ENCODE measurements at regions not wholly inside any gene's neighbourhood (a gene's known extent, or its start where the extent isn't known, plus 50 kb on each side); places are given as distances from the start of the nearest gene placed in this dataset.

DNA sequence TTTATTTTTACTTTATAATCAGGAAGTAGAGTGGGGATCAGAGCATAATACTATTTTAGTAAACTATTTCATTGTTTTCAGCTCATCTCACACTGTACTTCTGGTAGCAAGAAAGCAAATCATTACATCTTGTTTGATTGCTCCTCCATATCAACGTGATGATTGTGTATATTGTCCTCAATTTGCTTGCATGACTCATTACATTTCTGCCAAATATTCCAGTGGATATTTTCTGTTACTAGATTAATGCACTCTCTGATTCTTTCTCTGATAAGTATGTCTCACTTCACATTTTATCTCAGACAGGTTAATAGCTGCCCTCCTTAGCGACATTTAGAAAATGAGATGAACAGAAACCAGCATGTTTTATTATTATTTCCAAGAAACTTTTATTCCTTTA is 1145.3 kb downstream of the OTOL1 start:
- Histone ChIP-seq H3K9me3 (ENCODE audit: control insufficient read depth in 4 of 4, insufficient read depth in 3 of 4, low read length in 3 of 4) (peaks cover 0 to 8% (median 3%) of the 10 kb centered on the region in 4 donors), H3K9ac (ENCODE audit: insufficient read depth in 1 of 2, low read length in 2 of 2) (no peak overlapping the region), H3K27ac (ENCODE audit: low read depth in 1 of 2, low read length in 1 of 2) (no peak overlapping the region), H3K4me3 (no peak overlapping the region), H3K27me3 (ENCODE audit: control insufficient read depth in 3 of 3, insufficient read depth in 3 of 3, low read length in 2 of 3) (no peaks in the 10 kb centered on the region), H3K4me1 (ENCODE audit: control insufficient read depth in 5 of 5, insufficient read depth in 5 of 5, low read length in 5 of 5) (no peaks in the 10 kb centered on the region), H3K36me3 (ENCODE audit: control insufficient read depth in 4 of 4, insufficient read depth in 4 of 4, low read length in 4 of 4) (no peaks in the 10 kb centered on the region)
- TF ChIP-seq, protein P1, sequence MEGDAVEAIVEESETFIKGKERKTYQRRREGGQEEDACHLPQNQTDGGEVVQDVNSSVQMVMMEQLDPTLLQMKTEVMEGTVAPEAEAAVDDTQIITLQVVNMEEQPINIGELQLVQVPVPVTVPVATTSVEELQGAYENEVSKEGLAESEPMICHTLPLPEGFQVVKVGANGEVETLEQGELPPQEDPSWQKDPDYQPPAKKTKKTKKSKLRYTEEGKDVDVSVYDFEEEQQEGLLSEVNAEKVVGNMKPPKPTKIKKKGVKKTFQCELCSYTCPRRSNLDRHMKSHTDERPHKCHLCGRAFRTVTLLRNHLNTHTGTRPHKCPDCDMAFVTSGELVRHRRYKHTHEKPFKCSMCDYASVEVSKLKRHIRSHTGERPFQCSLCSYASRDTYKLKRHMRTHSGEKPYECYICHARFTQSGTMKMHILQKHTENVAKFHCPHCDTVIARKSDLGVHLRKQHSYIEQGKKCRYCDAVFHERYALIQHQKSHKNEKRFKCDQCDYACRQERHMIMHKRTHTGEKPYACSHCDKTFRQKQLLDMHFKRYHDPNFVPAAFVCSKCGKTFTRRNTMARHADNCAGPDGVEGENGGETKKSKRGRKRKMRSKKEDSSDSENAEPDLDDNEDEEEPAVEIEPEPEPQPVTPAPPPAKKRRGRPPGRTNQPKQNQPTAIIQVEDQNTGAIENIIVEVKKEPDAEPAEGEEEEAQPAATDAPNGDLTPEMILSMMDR (IDR thresholded peaks at IDR 0.05; ENCODE audit: control extremely low read depth, extremely low read depth): no peak
- 66% methylated on average over 2 of the region's 2 CpGs for WGBS, 2 donors
- DNase-seq (no peak), ATAC-seq (ENCODE audit: insufficient read depth, low FRiP score) (no peak)

DNA sequence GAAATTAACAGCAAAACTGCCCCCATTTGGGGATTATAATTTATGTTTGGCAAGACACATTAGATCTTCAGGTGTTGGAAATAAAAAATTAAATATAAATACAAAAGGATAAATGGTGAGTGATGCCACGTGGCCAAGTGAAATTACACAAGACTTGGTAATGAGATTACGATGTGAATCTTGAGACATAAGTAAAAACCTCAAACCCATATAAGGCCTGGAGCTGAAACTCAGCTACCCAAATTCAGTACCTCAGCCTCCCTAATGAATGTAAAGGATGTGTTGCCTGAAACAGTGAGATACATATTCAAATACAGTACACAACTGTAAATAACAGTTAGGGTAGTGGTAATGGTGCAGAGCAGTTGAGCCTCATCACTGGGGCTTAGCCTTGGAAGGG is 1146.6 kb downstream of the OTOL1 start:
- Histone ChIP-seq H3K27ac (ENCODE audit: low read depth in 1 of 2, low read length in 1 of 2) (no peak overlapping the region), H3K9ac (ENCODE audit: insufficient read depth in 1 of 2, low read length in 2 of 2) (no peak overlapping the region), H3K27me3 (ENCODE audit: control insufficient read depth in 3 of 3, insufficient read depth in 3 of 3, low read length in 2 of 3) (no peaks in the 10 kb centered on the region), H3K4me1 (ENCODE audit: control insufficient read depth in 5 of 5, insufficient read depth in 5 of 5, low read length in 5 of 5) (no peaks in the 10 kb centered on the region), H3K36me3 (ENCODE audit: control insufficient read depth in 4 of 4, insufficient read depth in 4 of 4, low read length in 4 of 4) (no peaks in the 10 kb centered on the region), H3K4me3 (no peak overlapping the region), H3K9me3 (ENCODE audit: control insufficient read depth in 4 of 4, insufficient read depth in 3 of 4, low read length in 3 of 4) (peaks cover 0 to 10% (median 3%) of the 10 kb centered on the region in 4 donors)
- TF ChIP-seq, protein P1 (IDR thresholded peaks at IDR 0.05; ENCODE audit: control extremely low read depth, extremely low read depth): no peak
- ATAC-seq (ENCODE audit: insufficient read depth, low FRiP score) (no peak), DNase-seq (peak in 1 of 3 donors; percentile 3)
- WGBS, 2 donors: 28 to 41% methylated on average over 2 of the region's 2 CpGs

DNA sequence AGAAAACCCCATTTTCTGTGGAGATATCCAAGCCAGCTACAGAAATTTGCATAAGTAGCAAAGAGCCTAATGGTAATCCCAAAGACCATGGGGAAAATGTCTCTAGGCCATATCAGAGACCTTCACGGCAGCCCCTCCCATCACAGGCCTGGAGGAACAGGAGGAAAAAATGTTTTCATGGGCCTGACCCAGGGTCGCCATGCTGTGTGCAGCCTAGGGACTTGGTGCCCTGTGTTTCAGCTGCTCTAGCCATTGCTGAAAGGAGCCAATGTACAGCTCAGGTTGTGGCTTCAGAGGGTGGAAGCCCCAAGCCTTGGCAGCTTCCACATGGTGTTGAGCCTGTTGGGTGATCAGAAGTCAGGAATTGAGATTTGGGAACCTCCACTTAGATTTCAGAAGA is 1150.7 kb downstream of the OTOL1 start:
- Histone ChIP-seq H3K9ac (ENCODE audit: insufficient read depth in 1 of 2, low read length in 2 of 2) (no peak overlapping the region), H3K27ac (ENCODE audit: low read depth in 1 of 2, low read length in 1 of 2) (no peak overlapping the region), H3K36me3 (ENCODE audit: control insufficient read depth in 4 of 4, insufficient read depth in 4 of 4, low read length in 4 of 4) (no peaks in the 10 kb centered on the region), H3K4me3 (no peak overlapping the region), H3K27me3 (ENCODE audit: control insufficient read depth in 3 of 3, insufficient read depth in 3 of 3, low read length in 2 of 3) (no peaks in the 10 kb centered on the region), H3K4me1 (ENCODE audit: control insufficient read depth in 5 of 5, insufficient read depth in 5 of 5, low read length in 5 of 5) (no peaks in the 10 kb centered on the region), H3K9me3 (ENCODE audit: control insufficient read depth in 4 of 4, insufficient read depth in 3 of 4, low read length in 3 of 4) (peaks cover 0 to 6% (median 3%) of the 10 kb centered on the region in 4 donors)
- no peak for ATAC-seq (ENCODE audit: insufficient read depth, low FRiP score)
- DNase-seq: no peak
- TF ChIP-seq, protein P1 (IDR thresholded peaks at IDR 0.05; ENCODE audit: control extremely low read depth, extremely low read depth): no peak
- 43 to 50% methylated on average over 2 of the region's 2 CpGs for WGBS, 2 donors

DNA sequence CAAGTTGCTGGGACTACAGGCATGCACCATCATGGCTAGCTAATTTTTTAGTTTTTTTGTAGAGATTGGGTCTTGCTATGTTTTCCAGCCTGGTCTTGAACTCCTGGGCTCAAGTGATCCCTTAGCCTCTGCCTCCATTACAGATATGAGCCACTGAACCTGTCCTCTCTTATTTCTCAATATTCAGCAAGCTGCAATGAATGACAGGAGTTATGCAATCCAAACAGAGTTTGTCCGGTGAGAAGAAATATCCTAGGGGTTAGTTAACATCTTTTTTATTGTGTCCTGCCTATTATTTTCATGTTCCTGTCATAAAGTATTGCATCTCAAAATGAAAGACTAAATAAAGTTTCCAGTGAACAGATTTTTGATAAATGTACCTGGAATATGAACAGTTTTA is 1161.4 kb downstream of the OTOL1 start:
- ATAC-seq (ENCODE audit: insufficient read depth, low FRiP score) (no peak), DNase-seq (no peak)
- WGBS, 2 donors: 35 to 57% methylated on average over 1 of the region's 1 CpG
- H3K4me3 ChIP-seq: no peak overlapping the region
- H3K4me1 ChIP-seq (ENCODE audit: control insufficient read depth in 5 of 5, insufficient read depth in 5 of 5, low read length in 5 of 5): no peaks in the 10 kb centered on the region
- no peaks in the 10 kb centered on the region for H3K27me3 ChIP-seq (ENCODE audit: control insufficient read depth in 3 of 3, insufficient read depth in 3 of 3, low read length in 2 of 3)
- H3K9ac ChIP-seq (ENCODE audit: insufficient read depth in 1 of 2, low read length in 2 of 2): no peak overlapping the region
- no peaks in the 10 kb centered on the region for H3K9me3 ChIP-seq (ENCODE audit: control insufficient read depth in 4 of 4, insufficient read depth in 3 of 4, low read length in 3 of 4)
- H3K27ac ChIP-seq (ENCODE audit: low read depth in 1 of 2, low read length in 1 of 2): no peak overlapping the region
- no peaks in the 10 kb centered on the region for H3K36me3 ChIP-seq (ENCODE audit: control insufficient read depth in 4 of 4, insufficient read depth in 4 of 4, low read length in 4 of 4)
- TF ChIP-seq, protein P1 (IDR thresholded peaks at IDR 0.05; ENCODE audit: control extremely low read depth, extremely low read depth): no peak
